ENCODE measurements at regions not wholly inside any gene's neighbourhood (a gene's known extent, or its start where the extent isn't known, plus 50 kb on each side); places are given as distances from the start of the nearest gene placed in this dataset.

GRCh38 chr10:61302124-61302523, 151.1 kb downstream of the TMEM26 start:
- no peak for DNase-seq (ENCODE audit: low spot score)
- TF ChIP-seq CTCF (IDR thresholded peaks at IDR 0.05; ENCODE audit: extremely low read depth, missing control alignments): no peak

GRCh38 chr10:61301575-61301974, 151.6 kb downstream of the TMEM26 start:
- no peak for TF ChIP-seq CTCF (IDR thresholded peaks at IDR 0.05; ENCODE audit: extremely low read depth, missing control alignments)
- no peak for DNase-seq (ENCODE audit: low spot score)

GRCh38 chr10:61299841-61300240, 153.3 kb downstream of the TMEM26 start:
- no peak for DNase-seq (ENCODE audit: low spot score)
- TF ChIP-seq CTCF (IDR thresholded peaks at IDR 0.05; ENCODE audit: extremely low read depth, missing control alignments): no peak

GRCh38 chr10:61299156-61299555, 154.0 kb downstream of the TMEM26 start:
- DNase-seq (ENCODE audit: low spot score): no peak
- TF ChIP-seq CTCF (IDR thresholded peaks at IDR 0.05; ENCODE audit: extremely low read depth, missing control alignments): no peak

- TF ChIP-seq CTCF (IDR thresholded peaks at IDR 0.05; ENCODE audit: extremely low read depth, missing control alignments): no peak
- DNase-seq (ENCODE audit: low spot score): no peak
Observed at GRCh38 chr10:61298194-61298593, 155.0 kb downstream of the TMEM26 start.

GRCh38 chr10:61296161-61296560, 157.0 kb downstream of the TMEM26 start:
- no peak for TF ChIP-seq CTCF (IDR thresholded peaks at IDR 0.05; ENCODE audit: extremely low read depth, missing control alignments)
- no peak for DNase-seq (ENCODE audit: low spot score)

GRCh38 chr10:61294131-61294530, 159.1 kb downstream of the TMEM26 start:
- DNase-seq (ENCODE audit: low spot score): no peak
- no peak for TF ChIP-seq CTCF (IDR thresholded peaks at IDR 0.05; ENCODE audit: extremely low read depth, missing control alignments)
